GM21576 (cell line): ENCODE measurements at regions not wholly inside any gene's neighbourhood (a gene's known extent, or its start where the extent isn't known, plus 50 kb on each side); places are given as distances from the start of the nearest gene placed in this dataset.

Experiments used
- ATAC-seq: cut with Tn5 transposase; IDR thresholded peaks from one replicate; pipeline ENCODE4 v1.9.1; 2021; ENCODE audit warnings: mild to moderate bottlenecking, moderate library complexity; ENCODE audit not compliant: unreplicated experiment

GRCh38 chr17:69716556-69716955 is 302.1 kb downstream of the MAP2K6 start:
- no peak for ATAC-seq

- ATAC-seq: no peak
These were observed 302.7 kb downstream of the MAP2K6 start for GRCh38 chr17:69717214-69717613.

GRCh38 chr17:69717819-69718218 is 303.3 kb downstream of the MAP2K6 start:
- no peak for ATAC-seq

- no peak for ATAC-seq
These were observed 305.1 kb downstream of the MAP2K6 start for GRCh38 chr17:69719474-69720048.

GRCh38 chr17:69722518-69722917 is 308.0 kb downstream of the MAP2K6 start:
- ATAC-seq: no peak

GRCh38 chr17:69723316-69723715 is 308.8 kb downstream of the MAP2K6 start:
- no peak for ATAC-seq

- no peak for ATAC-seq
These were observed 309.2 kb downstream of the MAP2K6 start for GRCh38 chr17:69723741-69724140.

- no peak for ATAC-seq
These were observed 309.7 kb downstream of the MAP2K6 start for GRCh38 chr17:69724238-69724637.

GRCh38 chr17:69725146-69725545 is 310.6 kb downstream of the MAP2K6 start:
- ATAC-seq: no peak

GRCh38 chr17:69728816-69729215 is 314.3 kb downstream of the MAP2K6 start:
- ATAC-seq: no peak

- no peak for ATAC-seq
These were observed 315.4 kb downstream of the MAP2K6 start for GRCh38 chr17:69729944-69730343.

- ATAC-seq: no peak
These were observed 317.9 kb downstream of the MAP2K6 start for GRCh38 chr17:69732272-69732918.

- ATAC-seq: no peak
These were observed 318.9 kb downstream of the MAP2K6 start for GRCh38 chr17:69733171-69734012.

- no peak for ATAC-seq
These were observed 320.2 kb downstream of the MAP2K6 start for GRCh38 chr17:69734656-69735055.

GRCh38 chr17:69735285-69735684 is 320.8 kb downstream of the MAP2K6 start:
- ATAC-seq: no peak

- no peak for ATAC-seq
These were observed 328.6 kb downstream of the MAP2K6 start for GRCh38 chr17:69743091-69743490.

GRCh38 chr17:69744512-69745070 is 330.1 kb downstream of the MAP2K6 start:
- no peak for ATAC-seq

- ATAC-seq: no peak
These were observed 325.1 kb upstream of the KCNJ16 start for GRCh38 chr17:69749911-69750310.

GRCh38 chr17:69757688-69758430 is 317.2 kb upstream of the KCNJ16 start:
- ATAC-seq: no peak

GRCh38 chr17:69760562-69760961 is 314.5 kb upstream of the KCNJ16 start:
- ATAC-seq: no peak

- ATAC-seq: no peak
These were observed 314.0 kb upstream of the KCNJ16 start for GRCh38 chr17:69761011-69761410.
